ENCODE measurements at regions not wholly inside any gene's neighbourhood (a gene's known extent, or its start where the extent isn't known, plus 50 kb on each side); places are given as distances from the start of the nearest gene placed in this dataset.

- Histone ChIP-seq H3K4me1 (ENCODE audit: control insufficient read depth in 1 of 2, insufficient read depth in 2 of 2, low read length in 2 of 2) (no peaks in the 10 kb centered on the region), H3K9me3 (ENCODE audit: control insufficient read depth in 1 of 2, low read length in 2 of 2) (no peaks in the 10 kb centered on the region), H3K36me3 (ENCODE audit: control insufficient read depth in 1 of 2, insufficient read depth in 2 of 2, low read length in 2 of 2) (no peaks in the 10 kb centered on the region), H3K9ac (ENCODE audit: low read depth in 1 of 2, low read length in 2 of 2) (no peak overlapping the region), H3K4me3 (ENCODE audit: low read depth in 1 of 2, low read length in 2 of 2) (no peak overlapping the region), H3K27me3 (ENCODE audit: control insufficient read depth in 1 of 2, insufficient read depth in 2 of 2, low read length in 2 of 2) (peaks cover 0 to 3% of the 10 kb centered on the region in 2 donors), H3K27ac (ENCODE audit: low read depth, low read length) (no peak overlapping the region)
These were observed 521.6 kb downstream of the BRD1 start for GRCh38 chr22:49305966-49306631.

GRCh38 chr22:49305214-49305965 is 522.3 kb downstream of the BRD1 start:
- no peaks in the 10 kb centered on the region for H3K4me1 ChIP-seq (ENCODE audit: control insufficient read depth in 1 of 2, insufficient read depth in 2 of 2, low read length in 2 of 2)
- H3K36me3 ChIP-seq (ENCODE audit: control insufficient read depth in 1 of 2, insufficient read depth in 2 of 2, low read length in 2 of 2): no peaks in the 10 kb centered on the region
- H3K27ac ChIP-seq (ENCODE audit: low read depth, low read length): no peak overlapping the region
- no peak overlapping the region for H3K9ac ChIP-seq (ENCODE audit: low read depth in 1 of 2, low read length in 2 of 2)
- no peak overlapping the region for H3K4me3 ChIP-seq (ENCODE audit: low read depth in 1 of 2, low read length in 2 of 2)
- no peaks in the 10 kb centered on the region for H3K9me3 ChIP-seq (ENCODE audit: control insufficient read depth in 1 of 2, low read length in 2 of 2)
- H3K27me3 ChIP-seq (ENCODE audit: control insufficient read depth in 1 of 2, insufficient read depth in 2 of 2, low read length in 2 of 2): peaks cover 0 to 3% of the 10 kb centered on the region in 2 donors

- H3K27me3 ChIP-seq (ENCODE audit: control insufficient read depth in 1 of 2, insufficient read depth in 2 of 2, low read length in 2 of 2): peaks cover 0 to 3% of the 10 kb centered on the region in 2 donors
- no peak overlapping the region for H3K4me3 ChIP-seq (ENCODE audit: low read depth in 1 of 2, low read length in 2 of 2)
- no peaks in the 10 kb centered on the region for H3K9me3 ChIP-seq (ENCODE audit: control insufficient read depth in 1 of 2, low read length in 2 of 2)
- no peaks in the 10 kb centered on the region for H3K4me1 ChIP-seq (ENCODE audit: control insufficient read depth in 1 of 2, insufficient read depth in 2 of 2, low read length in 2 of 2)
- no peak overlapping the region for H3K9ac ChIP-seq (ENCODE audit: low read depth in 1 of 2, low read length in 2 of 2)
- H3K36me3 ChIP-seq (ENCODE audit: control insufficient read depth in 1 of 2, insufficient read depth in 2 of 2, low read length in 2 of 2): no peaks in the 10 kb centered on the region
- H3K27ac ChIP-seq (ENCODE audit: low read depth, low read length): no peak overlapping the region
These were observed 523.8 kb downstream of the BRD1 start for GRCh38 chr22:49303781-49304461.

- H3K27ac ChIP-seq (ENCODE audit: low read depth, low read length): no peak overlapping the region
- H3K9ac ChIP-seq (ENCODE audit: low read depth in 1 of 2, low read length in 2 of 2): no peak overlapping the region
- peaks cover 0 to 3% of the 10 kb centered on the region in 2 donors for H3K27me3 ChIP-seq (ENCODE audit: control insufficient read depth in 1 of 2, insufficient read depth in 2 of 2, low read length in 2 of 2)
- no peaks in the 10 kb centered on the region for H3K4me1 ChIP-seq (ENCODE audit: control insufficient read depth in 1 of 2, insufficient read depth in 2 of 2, low read length in 2 of 2)
- no peaks in the 10 kb centered on the region for H3K36me3 ChIP-seq (ENCODE audit: control insufficient read depth in 1 of 2, insufficient read depth in 2 of 2, low read length in 2 of 2)
- no peaks in the 10 kb centered on the region for H3K9me3 ChIP-seq (ENCODE audit: control insufficient read depth in 1 of 2, low read length in 2 of 2)
- H3K4me3 ChIP-seq (ENCODE audit: low read depth in 1 of 2, low read length in 2 of 2): no peak overlapping the region
These were observed 524.5 kb downstream of the BRD1 start for GRCh38 chr22:49303061-49303735.

- Histone ChIP-seq H3K27ac (ENCODE audit: low read depth, low read length) (no peak overlapping the region), H3K4me3 (ENCODE audit: low read depth in 1 of 2, low read length in 2 of 2) (no peak overlapping the region), H3K36me3 (ENCODE audit: control insufficient read depth in 1 of 2, insufficient read depth in 2 of 2, low read length in 2 of 2) (no peaks in the 10 kb centered on the region), H3K9me3 (ENCODE audit: control insufficient read depth in 1 of 2, low read length in 2 of 2) (no peaks in the 10 kb centered on the region), H3K9ac (ENCODE audit: low read depth in 1 of 2, low read length in 2 of 2) (no peak overlapping the region), H3K4me1 (ENCODE audit: control insufficient read depth in 1 of 2, insufficient read depth in 2 of 2, low read length in 2 of 2) (no peaks in the 10 kb centered on the region), H3K27me3 (ENCODE audit: control insufficient read depth in 1 of 2, insufficient read depth in 2 of 2, low read length in 2 of 2) (peaks cover 0 to 3% of the 10 kb centered on the region in 2 donors)
These were observed 525.1 kb downstream of the BRD1 start for GRCh38 chr22:49302530-49302929.

GRCh38 chr22:49302150-49302460 is 525.6 kb downstream of the BRD1 start:
- no peaks in the 10 kb centered on the region for H3K4me1 ChIP-seq (ENCODE audit: control insufficient read depth in 1 of 2, insufficient read depth in 2 of 2, low read length in 2 of 2)
- peaks cover 0 to 3% of the 10 kb centered on the region in 2 donors for H3K27me3 ChIP-seq (ENCODE audit: control insufficient read depth in 1 of 2, insufficient read depth in 2 of 2, low read length in 2 of 2)
- no peak overlapping the region for H3K9ac ChIP-seq (ENCODE audit: low read depth in 1 of 2, low read length in 2 of 2)
- H3K27ac ChIP-seq (ENCODE audit: low read depth, low read length): no peak overlapping the region
- no peaks in the 10 kb centered on the region for H3K36me3 ChIP-seq (ENCODE audit: control insufficient read depth in 1 of 2, insufficient read depth in 2 of 2, low read length in 2 of 2)
- no peaks in the 10 kb centered on the region for H3K9me3 ChIP-seq (ENCODE audit: control insufficient read depth in 1 of 2, low read length in 2 of 2)
- H3K4me3 ChIP-seq (ENCODE audit: low read depth in 1 of 2, low read length in 2 of 2): no peak overlapping the region

GRCh38 chr22:49301398-49302149 is 526.1 kb downstream of the BRD1 start:
- H3K36me3 ChIP-seq (ENCODE audit: control insufficient read depth in 1 of 2, insufficient read depth in 2 of 2, low read length in 2 of 2): no peaks in the 10 kb centered on the region
- no peaks in the 10 kb centered on the region for H3K4me1 ChIP-seq (ENCODE audit: control insufficient read depth in 1 of 2, insufficient read depth in 2 of 2, low read length in 2 of 2)
- H3K4me3 ChIP-seq (ENCODE audit: low read depth in 1 of 2, low read length in 2 of 2): no peak overlapping the region
- H3K9ac ChIP-seq (ENCODE audit: low read depth in 1 of 2, low read length in 2 of 2): no peak overlapping the region
- peaks cover 0 to 3% of the 10 kb centered on the region in 2 donors for H3K27me3 ChIP-seq (ENCODE audit: control insufficient read depth in 1 of 2, insufficient read depth in 2 of 2, low read length in 2 of 2)
- H3K27ac ChIP-seq (ENCODE audit: low read depth, low read length): no peak overlapping the region
- H3K9me3 ChIP-seq (ENCODE audit: control insufficient read depth in 1 of 2, low read length in 2 of 2): no peaks in the 10 kb centered on the region

GRCh38 chr22:49300951-49301397 is 526.7 kb downstream of the BRD1 start:
- no peaks in the 10 kb centered on the region for H3K9me3 ChIP-seq (ENCODE audit: control insufficient read depth in 1 of 2, low read length in 2 of 2)
- H3K36me3 ChIP-seq (ENCODE audit: control insufficient read depth in 1 of 2, insufficient read depth in 2 of 2, low read length in 2 of 2): no peaks in the 10 kb centered on the region
- H3K9ac ChIP-seq (ENCODE audit: low read depth in 1 of 2, low read length in 2 of 2): no peak overlapping the region
- H3K4me3 ChIP-seq (ENCODE audit: low read depth in 1 of 2, low read length in 2 of 2): no peak overlapping the region
- no peaks in the 10 kb centered on the region for H3K4me1 ChIP-seq (ENCODE audit: control insufficient read depth in 1 of 2, insufficient read depth in 2 of 2, low read length in 2 of 2)
- no peak overlapping the region for H3K27ac ChIP-seq (ENCODE audit: low read depth, low read length)
- peaks cover 0 to 3% of the 10 kb centered on the region in 2 donors for H3K27me3 ChIP-seq (ENCODE audit: control insufficient read depth in 1 of 2, insufficient read depth in 2 of 2, low read length in 2 of 2)

GRCh38 chr22:49300241-49300640 is 527.4 kb downstream of the BRD1 start:
- no peak overlapping the region for H3K4me3 ChIP-seq (ENCODE audit: low read depth in 1 of 2, low read length in 2 of 2)
- no peaks in the 10 kb centered on the region for H3K9me3 ChIP-seq (ENCODE audit: control insufficient read depth in 1 of 2, low read length in 2 of 2)
- no peak overlapping the region for H3K9ac ChIP-seq (ENCODE audit: low read depth in 1 of 2, low read length in 2 of 2)
- no peaks in the 10 kb centered on the region for H3K36me3 ChIP-seq (ENCODE audit: control insufficient read depth in 1 of 2, insufficient read depth in 2 of 2, low read length in 2 of 2)
- no peaks in the 10 kb centered on the region for H3K4me1 ChIP-seq (ENCODE audit: control insufficient read depth in 1 of 2, insufficient read depth in 2 of 2, low read length in 2 of 2)
- no peak overlapping the region for H3K27ac ChIP-seq (ENCODE audit: low read depth, low read length)
- H3K27me3 ChIP-seq (ENCODE audit: control insufficient read depth in 1 of 2, insufficient read depth in 2 of 2, low read length in 2 of 2): peaks cover 0 to 3% of the 10 kb centered on the region in 2 donors

Data from duodenal mucosa (tissue), 2 donors.